Fibroblast of lung (primary cell): ENCODE measurements at regions not wholly inside any gene's neighbourhood (a gene's known extent, or its start where the extent isn't known, plus 50 kb on each side); places are given as distances from the start of the nearest gene placed in this dataset.

ENCODE experiments used
- CTCF ChIP-seq, 2 donors: IDR thresholded peaks in 1 of 2; conservative IDR thresholded peaks in 1 of 2; 1 replicate in 1 of 2; 2 replicates in 1 of 2; pipeline ENCODE4 v1.5.1; 2011 to 2012; ENCODE audit warnings: low read length in 2 of 2, control low read depth in 1 of 2, inconsistent platforms in 1 of 2, low read depth in 1 of 2, mild to moderate bottlenecking in 1 of 2
- EZH2 ChIP-seq: IDR thresholded peaks from 2 replicates; pipeline ENCODE4 v1.5.1; 2012; ENCODE audit warnings: low read length, control low read depth, mild to moderate bottlenecking; ENCODE audit errors: missing control alignments

- TF ChIP-seq CTCF (conservative IDR thresholded peaks at IDR 0.05 in 1 of 2, IDR thresholded peaks at IDR 0.05 in 1 of 2; ENCODE audit: low read depth in 1 of 2, low read length in 2 of 2) (no peak), EZH2 (no peak)
These were observed 397.8 kb downstream of the SLC4A3 start for GRCh38 chr2:220025207-220025606.
